Activated CD4-positive, alpha-beta T cell treated with anti-CD3 and anti-CD28 coated beads, Interleukin-2, amount 50 U/mL, for 48 hours (primary cell): ENCODE measurements at regions not wholly inside any gene's neighbourhood (a gene's known extent, or its start where the extent isn't known, plus 50 kb on each side); places are given as distances from the start of the nearest gene placed in this dataset.
"Not testable (repeated sequence)": the region's sequence is repeated elsewhere in the genome, so short reads cannot be mapped to it uniquely, and the experiment has no call there.

Experiments
- DNase-seq, 2 experiments: peaks; one replicate each; pipeline ENCODE4 v3.0.0-alpha.2; 2020

DNA sequence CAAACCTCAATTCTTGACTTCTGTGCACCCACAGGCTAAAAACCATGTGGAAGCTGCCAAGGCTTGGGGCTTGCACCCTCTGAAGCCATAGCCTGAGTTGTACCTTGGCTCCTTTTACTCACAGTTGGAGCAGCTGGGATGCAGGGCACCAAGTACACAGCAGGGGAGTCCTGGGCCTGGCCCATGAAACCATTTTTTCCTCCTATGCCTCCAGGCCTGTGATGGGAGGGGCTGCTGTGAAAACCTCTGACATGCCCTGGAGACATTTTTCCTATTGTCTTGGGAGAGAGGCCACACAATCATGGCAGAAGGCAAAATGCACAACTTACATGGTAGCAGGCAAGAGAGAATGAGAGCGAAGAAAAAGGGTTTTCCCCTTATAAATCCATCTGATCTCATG lies 568.6 kb downstream of the SMARCA1 start:
- not testable (repeated sequence) for DNase-seq

DNA sequence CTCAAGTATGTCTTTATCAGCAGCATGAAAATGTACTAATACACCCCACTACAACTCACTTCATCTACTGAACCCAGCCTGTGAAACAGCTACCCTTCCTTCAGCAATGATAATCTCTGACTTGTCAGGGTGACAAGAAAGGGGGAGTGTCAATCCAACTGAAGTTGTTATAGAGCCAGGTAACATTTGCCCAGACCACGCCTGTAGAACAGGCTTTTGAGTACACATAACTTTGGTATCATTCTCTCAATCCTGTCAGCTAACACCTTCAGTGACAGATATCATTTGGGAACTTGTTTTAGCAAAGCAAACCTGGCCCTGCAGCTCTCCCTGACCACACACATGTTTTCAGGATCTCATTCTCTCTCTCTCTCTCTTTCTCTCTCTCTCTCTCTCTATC lies 592.2 kb downstream of the SMARCA1 start:
- no peak for DNase-seq

- no peak for DNase-seq
Observed at GRCh38 chrX:128929271-128930057, 593.8 kb downstream of the SMARCA1 start.

DNA sequence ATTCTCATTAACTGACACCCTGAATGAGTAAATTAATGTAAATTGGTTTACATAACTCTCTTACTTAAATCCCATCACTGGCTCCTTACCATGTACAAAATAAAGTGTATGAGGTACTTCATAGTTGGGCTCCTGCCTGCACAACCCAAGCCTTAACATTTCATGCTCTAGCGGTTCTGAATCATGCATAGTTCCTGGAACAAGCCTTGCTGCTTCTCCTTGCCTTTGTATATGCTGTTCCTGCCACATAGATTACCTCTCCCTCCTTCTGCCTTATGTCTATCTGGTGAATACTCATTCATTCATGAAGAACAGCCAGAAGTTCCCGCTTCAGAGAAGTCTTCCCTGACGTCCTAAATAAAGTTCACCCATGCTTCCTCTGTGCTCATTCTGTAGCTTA lies 594.7 kb downstream of the SMARCA1 start:
- no peak for DNase-seq

DNA sequence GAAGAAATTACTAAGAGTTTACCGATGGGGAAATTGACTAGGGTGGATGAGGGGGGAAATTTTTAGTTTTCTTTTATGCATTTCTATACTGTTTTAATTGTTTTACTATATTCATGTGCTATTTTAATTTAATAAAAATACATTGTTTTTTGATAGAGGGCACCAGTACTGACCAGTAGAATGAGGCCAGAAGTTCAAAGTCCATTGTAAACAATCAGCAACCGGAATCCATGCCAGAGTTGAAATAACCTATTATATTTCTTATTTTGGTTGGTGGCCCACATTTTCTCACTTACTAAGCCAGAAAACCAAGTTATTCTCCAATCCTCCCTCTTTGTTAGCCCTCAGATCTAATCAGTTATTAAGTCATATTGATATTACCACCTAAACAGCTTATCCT lies 595.9 kb downstream of the SMARCA1 start:
- DNase-seq: no peak

DNA sequence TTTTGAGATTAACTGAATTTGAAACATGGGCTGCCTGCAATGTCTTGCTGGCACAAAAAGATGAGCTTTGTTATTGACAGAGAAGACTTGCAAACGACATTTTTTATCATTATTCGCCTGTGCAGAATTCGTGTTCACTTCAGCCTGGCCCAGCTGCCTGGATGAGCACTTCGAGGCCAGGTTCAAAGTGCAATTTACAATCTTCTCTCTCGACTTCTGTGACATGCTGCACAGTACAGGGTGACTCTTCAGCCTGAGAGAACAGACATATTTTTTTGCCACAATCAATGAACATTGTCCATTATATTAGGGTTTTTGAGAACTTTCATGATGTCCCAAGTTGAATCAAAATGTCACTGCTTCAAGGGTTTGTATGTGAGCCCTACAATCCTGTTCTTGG lies 616.5 kb downstream of the SMARCA1 start:
- no peak for DNase-seq

- DNase-seq: no peak
Observed at GRCh38 chrX:128901018-128901417, 622.3 kb downstream of the SMARCA1 start.

DNA sequence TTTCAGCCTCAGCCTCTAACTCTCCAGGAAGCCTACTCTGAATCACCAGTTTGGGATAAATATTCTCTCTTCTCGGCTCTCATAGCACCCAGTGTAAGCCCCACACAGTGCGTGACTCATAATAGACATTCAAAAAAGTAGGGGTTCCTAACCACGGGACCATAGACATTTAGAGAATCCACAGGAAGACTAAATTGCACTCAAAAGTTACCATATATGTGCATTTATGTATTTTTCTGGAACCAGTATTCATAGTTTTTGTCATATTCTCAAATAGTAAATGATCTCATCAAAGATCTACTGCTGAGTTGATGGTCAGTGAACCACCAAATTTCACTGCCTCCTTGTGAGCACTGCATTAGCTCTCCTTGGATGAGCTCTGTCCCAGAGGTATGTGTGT lies 625.7 kb downstream of the SMARCA1 start:
- DNase-seq: no peak

- no peak for DNase-seq
Observed at GRCh38 chrX:128891554-128891953, 631.7 kb downstream of the SMARCA1 start.

DNA sequence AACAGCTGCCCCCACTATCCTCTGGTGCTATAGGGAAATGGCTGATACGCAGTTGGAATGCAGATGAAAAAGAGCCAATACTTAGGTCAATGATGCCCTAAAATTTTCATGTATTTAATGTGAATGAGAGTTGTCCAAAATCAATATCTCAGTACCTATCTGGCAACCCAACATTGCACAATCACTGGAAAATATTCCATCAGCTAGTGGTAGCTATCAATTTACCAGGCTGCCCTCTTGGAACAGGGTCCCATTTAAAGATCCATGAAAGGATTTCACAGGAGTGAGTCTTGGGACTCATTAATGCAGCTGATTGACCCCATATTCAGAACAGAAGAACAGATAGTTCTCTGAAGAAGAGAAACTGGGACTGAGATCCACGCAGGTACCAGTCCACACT lies 638.9 kb downstream of the SMARCA1 start:
- DNase-seq: no peak

GRCh38 chrX:128883650-128884049 lies 639.6 kb downstream of the SMARCA1 start:
- no peak for DNase-seq

DNA sequence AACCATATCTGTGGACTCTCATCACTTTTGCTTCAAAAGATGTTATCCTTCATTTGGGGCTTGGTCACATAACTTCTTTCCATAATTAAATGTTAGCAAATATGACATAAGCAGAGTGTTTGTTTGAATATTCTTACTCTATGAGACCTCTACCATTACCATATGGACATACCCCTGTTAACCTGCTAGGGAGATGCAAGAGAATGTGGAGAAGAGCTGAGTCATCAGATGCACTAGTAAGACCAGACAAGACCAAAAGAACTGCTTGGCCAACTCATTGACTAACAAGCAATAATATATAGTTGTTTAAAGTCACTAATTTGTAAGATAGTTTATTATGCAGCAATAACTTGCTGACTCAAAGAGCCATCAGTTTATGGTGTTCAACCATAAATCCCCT lies 652.9 kb downstream of the SMARCA1 start:
- DNase-seq: no peak

GRCh38 chrX:128862557-128862956 lies 660.7 kb downstream of the SMARCA1 start:
- DNase-seq: no peak

GRCh38 chrX:128848374-128848773 lies 674.9 kb downstream of the SMARCA1 start:
- no peak for DNase-seq

DNA sequence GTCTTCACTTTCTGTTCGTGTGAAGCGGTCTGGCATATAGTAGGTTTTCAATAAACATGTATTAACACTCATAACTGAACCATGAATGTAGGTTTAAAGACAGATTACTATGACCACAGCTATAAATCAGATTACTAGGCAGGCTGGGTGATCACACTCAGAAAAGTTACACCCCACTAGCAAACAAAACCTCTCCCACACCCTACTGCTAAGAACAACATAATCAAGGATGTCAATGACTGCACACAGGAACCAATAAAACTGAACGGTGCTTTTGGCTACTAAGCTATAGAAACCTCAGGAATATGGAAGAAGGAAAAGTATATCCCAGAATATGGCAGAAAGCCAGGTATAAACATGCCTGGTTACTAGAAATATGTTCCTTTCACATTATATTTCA lies 676.9 kb downstream of the SMARCA1 start:
- DNase-seq: no peak

DNA sequence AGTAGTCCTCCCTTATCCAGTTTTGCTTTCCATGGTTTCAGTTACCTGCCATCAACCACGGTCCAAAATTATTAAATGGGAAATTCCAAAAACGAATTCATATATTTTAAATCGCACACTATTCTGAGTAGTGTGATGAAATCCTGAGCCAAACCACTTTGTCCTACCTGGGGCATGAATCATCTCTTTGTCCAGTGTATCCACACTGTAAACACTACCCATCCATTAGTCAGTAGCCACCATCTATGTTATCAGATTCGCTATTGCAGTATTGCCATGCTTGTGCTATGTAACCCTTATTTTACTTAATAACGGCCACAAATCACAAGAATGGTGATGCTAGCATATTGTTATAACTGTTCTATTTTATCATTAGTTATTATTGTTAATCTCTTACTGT lies 704.6 kb downstream of the SMARCA1 start:
- no peak for DNase-seq

GRCh38 chrX:128816919-128817318 lies 706.4 kb downstream of the SMARCA1 start:
- no peak for DNase-seq

- no peak for DNase-seq
Observed at GRCh38 chrX:128807367-128807766, 715.9 kb downstream of the SMARCA1 start.

DNA sequence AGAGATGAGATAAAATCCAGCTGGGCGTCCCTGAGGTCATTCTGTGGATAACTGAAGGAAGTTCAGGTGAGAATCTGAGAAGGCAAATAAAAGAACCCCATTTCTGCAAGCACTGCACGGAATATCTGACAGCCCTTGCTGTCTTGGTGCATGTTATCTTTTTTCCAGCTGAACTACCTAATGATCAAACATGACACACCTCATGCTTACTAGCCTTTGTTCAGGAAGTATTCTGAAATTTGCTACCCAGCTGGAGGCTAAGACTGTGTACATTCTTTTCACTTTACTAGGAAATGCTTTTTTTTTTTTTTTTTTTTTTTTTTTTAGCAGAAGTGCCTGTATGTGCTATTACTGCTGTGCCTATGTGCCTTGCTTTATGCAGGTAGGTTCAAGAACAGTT lies 718.1 kb downstream of the SMARCA1 start:
- no peak for DNase-seq

DNA sequence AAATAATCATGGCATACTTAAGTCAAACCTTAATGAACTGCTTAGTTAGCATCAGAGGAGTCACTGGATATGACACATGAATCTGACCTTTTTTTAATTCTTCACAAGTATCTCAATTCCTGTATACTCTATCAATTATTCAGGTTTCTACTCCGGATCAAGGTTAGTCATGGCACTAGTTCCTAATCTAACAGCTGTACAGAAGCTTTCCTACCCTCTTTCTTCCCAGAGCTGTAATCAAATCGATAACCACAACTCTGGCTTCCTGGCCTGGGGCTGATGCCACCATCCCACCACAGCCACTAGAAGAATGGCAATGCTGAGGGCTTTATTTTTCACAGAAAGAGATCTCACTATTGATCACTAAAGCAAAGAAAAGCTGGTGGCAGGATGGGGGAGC lies 718.5 kb downstream of the SMARCA1 start:
- no peak for DNase-seq

DNA sequence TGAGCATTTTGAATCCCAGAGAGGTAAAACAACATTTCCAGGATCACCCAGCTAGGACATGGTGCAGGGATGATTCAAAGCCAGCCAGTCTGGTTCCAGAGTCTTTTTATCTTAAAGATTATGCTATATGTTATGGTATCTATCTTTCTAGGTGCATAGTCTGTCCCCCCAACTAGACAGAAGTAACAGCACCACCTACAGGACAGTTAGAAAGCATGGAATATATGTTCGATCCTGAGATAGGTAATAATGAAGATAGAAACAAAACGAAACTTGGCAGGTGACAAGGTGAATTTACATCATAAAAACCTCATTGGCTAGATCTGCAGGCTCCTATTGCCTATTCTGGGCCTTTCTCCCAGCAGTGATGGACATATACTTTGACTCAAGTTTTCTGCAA lies 723.2 kb downstream of the SMARCA1 start:
- DNase-seq: no peak

GRCh38 chrX:128783139-128783538 lies 730.9 kb upstream of the ACTRT1 start:
- DNase-seq: not testable (repeated sequence)

DNA sequence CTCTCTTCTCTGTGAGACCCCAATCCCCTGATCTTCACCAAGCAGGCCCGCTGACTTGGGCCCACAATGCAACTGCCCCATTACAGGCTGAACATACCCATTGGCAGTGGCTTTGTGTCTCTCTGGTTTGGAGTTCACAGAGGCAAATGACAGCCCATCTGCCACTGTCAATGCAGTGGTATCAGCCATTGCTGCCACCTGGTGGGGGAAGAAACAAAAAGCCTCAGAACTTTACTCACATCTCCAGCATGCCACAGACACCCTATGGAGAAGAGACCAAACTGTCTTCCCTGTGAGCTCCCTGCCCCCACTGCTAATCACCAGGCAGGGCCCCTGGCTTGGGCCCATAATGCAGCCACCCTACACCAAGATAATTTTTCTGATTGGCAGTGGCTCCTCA lies 729.3 kb upstream of the ACTRT1 start:
- DNase-seq: peak; percentile 3 to 20

- DNase-seq: no peak
Observed at GRCh38 chrX:128780934-128781333, 728.7 kb upstream of the ACTRT1 start.

GRCh38 chrX:128769495-128769894 lies 717.3 kb upstream of the ACTRT1 start:
- no peak for DNase-seq
